ENCODE measurements at regions not wholly inside any gene's neighbourhood (a gene's known extent, or its start where the extent isn't known, plus 50 kb on each side); places are given as distances from the start of the nearest gene placed in this dataset.
"Not testable (repeated sequence)": the region's sequence is repeated elsewhere in the genome, so short reads cannot be mapped to it uniquely, and the experiment has no call there.

DNA sequence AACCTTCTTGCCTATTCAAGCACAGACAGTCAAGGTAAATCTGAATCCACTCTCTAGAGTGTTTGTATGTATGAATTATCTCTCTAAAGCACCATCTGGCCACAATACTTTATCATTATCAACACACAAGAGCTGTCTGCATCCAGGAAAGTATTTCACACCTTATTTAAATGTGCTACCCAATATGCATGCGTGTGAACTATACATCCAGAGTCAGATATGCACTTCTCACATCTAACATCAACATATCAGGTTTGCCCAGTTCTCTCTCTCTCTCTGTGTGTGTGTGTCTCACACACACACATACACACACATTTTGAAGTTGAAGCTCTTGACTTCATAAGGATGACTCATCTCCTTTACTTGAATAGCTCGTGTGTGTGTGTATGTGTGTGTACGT is 697.5 kb upstream of the PCDH20 start:
- Histone ChIP-seq H3K4me3 (ENCODE audit: insufficient read depth, low read length) (no peak overlapping the region), H3K36me3 (ENCODE audit: insufficient read depth, low read length) (no peaks in the 10 kb centered on the region), H3K27me3 (ENCODE audit: insufficient read depth, low read length) (no peaks in the 10 kb centered on the region), H3K9me3 (ENCODE audit: low read depth, low read length) (no peaks in the 10 kb centered on the region), H3K4me1 (ENCODE audit: insufficient read depth, low read length) (no peaks in the 10 kb centered on the region), H3K4me2 (ENCODE audit: insufficient read depth, low read length) (no peak overlapping the region), H2AFZ (ENCODE audit: low read length) (no peak overlapping the region), H3K79me2 (ENCODE audit: insufficient read depth, low read length) (no peaks in the 10 kb centered on the region), H4K20me1 (ENCODE audit: insufficient read depth, low read length) (no peaks in the 10 kb centered on the region), H3K27ac (ENCODE audit: low read depth, low read length) (no peak overlapping the region)
- TF ChIP-seq, protein P1, sequence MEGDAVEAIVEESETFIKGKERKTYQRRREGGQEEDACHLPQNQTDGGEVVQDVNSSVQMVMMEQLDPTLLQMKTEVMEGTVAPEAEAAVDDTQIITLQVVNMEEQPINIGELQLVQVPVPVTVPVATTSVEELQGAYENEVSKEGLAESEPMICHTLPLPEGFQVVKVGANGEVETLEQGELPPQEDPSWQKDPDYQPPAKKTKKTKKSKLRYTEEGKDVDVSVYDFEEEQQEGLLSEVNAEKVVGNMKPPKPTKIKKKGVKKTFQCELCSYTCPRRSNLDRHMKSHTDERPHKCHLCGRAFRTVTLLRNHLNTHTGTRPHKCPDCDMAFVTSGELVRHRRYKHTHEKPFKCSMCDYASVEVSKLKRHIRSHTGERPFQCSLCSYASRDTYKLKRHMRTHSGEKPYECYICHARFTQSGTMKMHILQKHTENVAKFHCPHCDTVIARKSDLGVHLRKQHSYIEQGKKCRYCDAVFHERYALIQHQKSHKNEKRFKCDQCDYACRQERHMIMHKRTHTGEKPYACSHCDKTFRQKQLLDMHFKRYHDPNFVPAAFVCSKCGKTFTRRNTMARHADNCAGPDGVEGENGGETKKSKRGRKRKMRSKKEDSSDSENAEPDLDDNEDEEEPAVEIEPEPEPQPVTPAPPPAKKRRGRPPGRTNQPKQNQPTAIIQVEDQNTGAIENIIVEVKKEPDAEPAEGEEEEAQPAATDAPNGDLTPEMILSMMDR (IDR thresholded peaks at IDR 0.05; ENCODE audit: extremely low read depth, low read depth, low read length): no peak
- no peak for DNase-seq (ENCODE audit: insufficient read length, low spot score, missing footprints)

DNA sequence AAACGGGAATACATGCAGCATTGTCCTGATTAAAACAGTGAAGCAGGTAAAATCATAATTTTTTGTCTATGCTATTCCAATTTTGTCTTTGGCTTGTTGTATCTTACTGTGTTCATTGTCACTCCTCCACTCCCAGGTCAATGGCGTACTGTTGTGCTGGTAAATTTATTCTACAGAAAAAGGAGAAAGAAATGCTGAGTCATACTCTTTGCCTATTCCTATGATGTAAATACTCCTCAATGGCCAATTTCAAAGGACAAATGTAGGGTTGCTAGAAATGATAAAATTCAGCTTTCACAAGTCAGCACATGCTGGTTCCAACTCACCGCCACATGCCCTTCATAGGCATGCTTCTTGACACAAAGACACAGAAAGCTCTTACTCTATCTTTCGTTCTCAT is 694.4 kb upstream of the PCDH20 start:
- DNase-seq (ENCODE audit: insufficient read length, low spot score, missing footprints): no peak
- no peaks in the 10 kb centered on the region for H3K27me3 ChIP-seq (ENCODE audit: insufficient read depth, low read length)
- TF ChIP-seq, protein P1 (IDR thresholded peaks at IDR 0.05; ENCODE audit: extremely low read depth, low read depth, low read length): no peak
- H3K9me3 ChIP-seq (ENCODE audit: low read depth, low read length): no peaks in the 10 kb centered on the region
- no peaks in the 10 kb centered on the region for H3K79me2 ChIP-seq (ENCODE audit: insufficient read depth, low read length)
- no peak overlapping the region for H3K4me2 ChIP-seq (ENCODE audit: insufficient read depth, low read length)
- no peaks in the 10 kb centered on the region for H4K20me1 ChIP-seq (ENCODE audit: insufficient read depth, low read length)
- H3K36me3 ChIP-seq (ENCODE audit: insufficient read depth, low read length): no peaks in the 10 kb centered on the region
- no peak overlapping the region for H2AFZ ChIP-seq (ENCODE audit: low read length)
- no peak overlapping the region for H3K4me3 ChIP-seq (ENCODE audit: insufficient read depth, low read length)
- H3K4me1 ChIP-seq (ENCODE audit: insufficient read depth, low read length): no peaks in the 10 kb centered on the region
- H3K27ac ChIP-seq (ENCODE audit: low read depth, low read length): no peak overlapping the region

DNA sequence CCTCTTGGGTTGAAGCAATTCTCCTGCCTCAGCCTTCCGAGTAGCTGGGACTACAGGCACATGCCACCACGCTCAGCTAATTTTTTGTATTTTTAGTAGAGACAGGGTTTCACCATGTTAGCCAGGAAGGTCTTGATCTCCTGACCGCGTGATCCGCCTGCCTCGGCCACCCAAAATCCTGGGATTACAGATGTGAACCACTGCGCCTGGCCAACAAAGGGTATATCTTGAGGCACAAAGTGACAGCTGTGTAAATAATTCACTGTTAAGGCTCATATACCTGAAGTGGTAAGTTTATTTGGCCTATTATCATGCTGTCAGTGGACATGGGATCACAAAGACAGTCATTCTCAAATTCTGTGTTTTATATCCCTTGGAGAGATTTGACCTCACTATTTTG is 688.5 kb upstream of the PCDH20 start:
- H3K79me2 ChIP-seq (ENCODE audit: insufficient read depth, low read length); H4K20me1 ChIP-seq (ENCODE audit: insufficient read depth, low read length); H3K4me2 ChIP-seq (ENCODE audit: insufficient read depth, low read length); H3K27me3 ChIP-seq (ENCODE audit: insufficient read depth, low read length); H3K4me1 ChIP-seq (ENCODE audit: insufficient read depth, low read length); H2AFZ ChIP-seq (ENCODE audit: low read length); H3K27ac ChIP-seq (ENCODE audit: low read depth, low read length); H3K4me3 ChIP-seq (ENCODE audit: insufficient read depth, low read length); DNase-seq (ENCODE audit: insufficient read length, low spot score, missing footprints); H3K36me3 ChIP-seq (ENCODE audit: insufficient read depth, low read length); H3K9me3 ChIP-seq (ENCODE audit: low read depth, low read length): not testable (repeated sequence)

DNA sequence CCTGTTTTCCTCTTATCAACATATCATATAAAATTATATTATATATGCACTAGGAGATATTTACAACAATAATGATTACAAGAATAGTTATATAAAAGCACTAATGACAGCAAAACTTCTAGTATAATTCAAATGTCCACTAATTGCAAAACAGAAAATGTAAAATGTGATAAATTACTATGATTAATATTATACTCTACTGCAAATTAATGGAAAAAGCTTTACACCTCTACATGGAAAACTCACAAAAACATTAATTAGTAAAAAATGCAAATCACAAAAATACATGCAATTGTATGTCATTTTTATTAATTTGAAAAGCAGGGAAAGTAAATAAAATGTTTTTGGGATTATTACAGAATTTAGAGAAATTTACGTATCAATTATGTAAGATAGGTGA is 681.0 kb upstream of the PCDH20 start:
- no peak for DNase-seq (ENCODE audit: insufficient read length, low spot score, missing footprints)
- TF ChIP-seq, protein P1 (IDR thresholded peaks at IDR 0.05; ENCODE audit: extremely low read depth, low read depth, low read length): no peak
- H3K27me3 ChIP-seq (ENCODE audit: insufficient read depth, low read length): no peaks in the 10 kb centered on the region

DNA sequence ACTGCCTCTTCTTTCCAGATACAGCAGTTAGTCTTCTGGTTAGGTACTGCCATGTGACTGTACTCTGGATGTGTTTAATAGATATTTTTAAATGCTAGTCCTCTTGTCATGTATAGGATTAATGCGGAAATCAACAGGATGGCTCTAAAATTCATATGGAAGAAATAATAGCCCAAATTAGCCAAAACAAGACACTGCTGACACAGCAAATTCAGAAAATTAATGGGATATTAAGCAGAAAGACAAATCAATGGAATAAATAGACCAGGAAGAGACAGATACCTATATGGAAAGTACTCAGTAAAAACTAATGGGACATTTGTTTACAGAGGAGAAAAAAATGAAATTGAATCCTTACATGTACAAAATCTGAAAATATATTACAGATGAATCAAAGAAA is 679.3 kb upstream of the PCDH20 start:
- Histone ChIP-seq H3K27me3 (ENCODE audit: insufficient read depth, low read length) (no peaks in the 10 kb centered on the region), H3K4me2 (ENCODE audit: insufficient read depth, low read length) (no peak overlapping the region), H3K27ac (ENCODE audit: low read depth, low read length) (no peak overlapping the region), H3K9me3 (ENCODE audit: low read depth, low read length) (no peaks in the 10 kb centered on the region), H2AFZ (ENCODE audit: low read length) (no peak overlapping the region), H3K4me1 (ENCODE audit: insufficient read depth, low read length) (no peaks in the 10 kb centered on the region), H3K4me3 (ENCODE audit: insufficient read depth, low read length) (no peak overlapping the region), H3K79me2 (ENCODE audit: insufficient read depth, low read length) (no peaks in the 10 kb centered on the region), H4K20me1 (ENCODE audit: insufficient read depth, low read length) (no peaks in the 10 kb centered on the region), H3K36me3 (ENCODE audit: insufficient read depth, low read length) (no peaks in the 10 kb centered on the region)
- no peak for DNase-seq (ENCODE audit: insufficient read length, low spot score, missing footprints)
- TF ChIP-seq, protein P1 (IDR thresholded peaks at IDR 0.05; ENCODE audit: extremely low read depth, low read depth, low read length): no peak

More for the DNA sequence above, 681.0 kb upstream of the PCDH20 start:
- no peak overlapping the region for H3K27ac ChIP-seq (ENCODE audit: low read depth, low read length)
- no peak overlapping the region for H3K4me3 ChIP-seq (ENCODE audit: insufficient read depth, low read length)
- no peak overlapping the region for H3K4me2 ChIP-seq (ENCODE audit: insufficient read depth, low read length)
- H3K4me1 ChIP-seq (ENCODE audit: insufficient read depth, low read length): no peaks in the 10 kb centered on the region
- H4K20me1 ChIP-seq (ENCODE audit: insufficient read depth, low read length): no peaks in the 10 kb centered on the region
- no peaks in the 10 kb centered on the region for H3K36me3 ChIP-seq (ENCODE audit: insufficient read depth, low read length)
- no peaks in the 10 kb centered on the region for H3K79me2 ChIP-seq (ENCODE audit: insufficient read depth, low read length)
- H2AFZ ChIP-seq (ENCODE audit: low read length): no peak overlapping the region
- H3K9me3 ChIP-seq (ENCODE audit: low read depth, low read length): no peaks in the 10 kb centered on the region

Data from osteoblast (primary cell).